RWPE1 (cell line): ENCODE measurements at regions not wholly inside any gene's neighbourhood (a gene's known extent, or its start where the extent isn't known, plus 50 kb on each side); places are given as distances from the start of the nearest gene placed in this dataset.

Experiments used
- CTCF ChIA-PET: fragments of 350-600 bp; sonication (Branson Sonifier 250); formaldehyde crosslinking; extraction: SDS; loops from one replicate; lab custom pipeline; 2021; lab: Yijun Ruan, JAX
- POLR2A ChIA-PET: fragments of 400-600 bp; formaldehyde crosslinking; extraction: SDS; loops from one replicate; lab custom pipeline; 2020; ENCODE audit warnings: antibody characterized with exemption; ENCODE audit not compliant: low non-redundant PET; lab: Yijun Ruan, JAX
- DNase-seq: peaks from one replicate; pipeline ENCODE4 v3.0.0; 2012; ENCODE audit warnings: low spot score
- H3K27ac ChIP-seq: fragments of 450-650 bp; 2 replicates; pipeline ENCODE4 v1.5.1; 2017
- CTCF ChIP-seq: fragments of 450-650 bp; conservative IDR thresholded peaks from 2 replicates; pipeline ENCODE4 v1.5.1; 2017; ENCODE audit warnings: low read depth, mild to moderate bottlenecking

GRCh38 chr4:189511581-189511980, 429.1 kb upstream of the FRG1 start:
- DNase-seq = no peak
- TF ChIP-seq CTCF = no peak
- ChIA-PET POLR2A (no interaction called here), CTCF (no interaction called here)
- no peak overlapping the region for H3K27ac ChIP-seq

GRCh38 chr4:189513421-189513820, 427.3 kb upstream of the FRG1 start:
- POLR2A ChIA-PET = no interaction called here

GRCh38 chr4:189514209-189514608, 426.5 kb upstream of the FRG1 start:
- TF ChIP-seq CTCF = no peak
- ChIA-PET CTCF (no interaction called here), POLR2A (no interaction called here)
- no peak for DNase-seq
- no peak overlapping the region for H3K27ac ChIP-seq

More at GRCh38 chr4:189513421-189513820, 427.3 kb upstream of the FRG1 start:
- CTCF ChIA-PET = no interaction called here
- TF ChIP-seq CTCF = no peak
- no peak overlapping the region for H3K27ac ChIP-seq
- no peak for DNase-seq

- H3K27ac ChIP-seq = no peak overlapping the region
- ChIA-PET POLR2A (no interaction called here), CTCF (no interaction called here)
- no peak for TF ChIP-seq CTCF
- DNase-seq = no peak
Measured at GRCh38 chr4:189516902-189517301, 423.8 kb upstream of the FRG1 start.

- no peak for TF ChIP-seq CTCF
- H3K27ac ChIP-seq = no peak overlapping the region
- DNase-seq = no peak
- POLR2A ChIA-PET = no interaction called here
- CTCF ChIA-PET = no interaction called here
Measured at GRCh38 chr4:189519186-189519585, 421.5 kb upstream of the FRG1 start.

- no peak overlapping the region for H3K27ac ChIP-seq
- ChIA-PET POLR2A (no interaction called here), CTCF (no interaction called here)
- DNase-seq = no peak
- TF ChIP-seq CTCF = no peak
Measured at GRCh38 chr4:189525304-189525703, 415.4 kb upstream of the FRG1 start.

- no peak for DNase-seq
- POLR2A ChIA-PET = no interaction called here
- H3K27ac ChIP-seq = no peak overlapping the region
- CTCF ChIA-PET = no interaction called here
- TF ChIP-seq CTCF = no peak
Measured at GRCh38 chr4:189530848-189531247, 409.8 kb upstream of the FRG1 start.
